ENCODE measurements at regions not wholly inside any gene's neighbourhood (a gene's known extent, or its start where the extent isn't known, plus 50 kb on each side); places are given as distances from the start of the nearest gene placed in this dataset.

DNA sequence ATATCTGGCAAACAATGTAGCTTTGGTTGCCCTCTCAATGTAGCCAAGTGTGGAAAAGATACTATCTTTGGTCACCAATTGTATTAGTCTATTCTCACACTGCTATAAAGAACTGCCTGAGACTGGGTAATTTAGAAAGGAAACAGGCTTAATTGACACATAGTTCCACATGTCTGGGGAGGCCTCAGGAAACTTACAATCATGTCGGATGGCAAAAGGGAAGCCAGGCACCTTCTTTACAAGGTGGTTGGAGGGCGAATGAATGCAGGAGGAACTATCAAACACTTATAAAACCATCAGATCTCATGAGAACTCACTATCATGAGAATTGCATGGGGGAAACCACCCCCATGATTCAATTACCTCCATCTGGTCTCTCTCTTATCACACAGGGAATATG is 133.1 kb upstream of the TBCA start:
- H3K27ac Mint-ChIP-seq (ENCODE audit: unreplicated experiment) = no peak overlapping the region
- no peak overlapping the region for H3K4me3 Mint-ChIP-seq
- no peaks in the 10 kb centered on the region for H3K9me3 Mint-ChIP-seq
- no peak for TF ChIP-seq CTCF (conservative IDR thresholded peaks at IDR 0.05)
- peaks cover 8% of the 10 kb centered on the region for H3K4me1 Mint-ChIP-seq
- no peak for DNase-seq (ENCODE audit: low read depth, low spot score)
- peaks cover 5% of the 10 kb centered on the region for H3K27me3 Mint-ChIP-seq (ENCODE audit: low read depth)
- H3K36me3 Mint-ChIP-seq (ENCODE audit: low read depth) = no peaks in the 10 kb centered on the region

GRCh38 chr5:77908787-77909186 is 132.6 kb upstream of the TBCA start:
- Mint-ChIP-seq H3K9me3 (no peaks in the 10 kb centered on the region), H3K4me1 (peaks cover 8% of the 10 kb centered on the region), H3K27ac (ENCODE audit: unreplicated experiment) (no peak overlapping the region), H3K36me3 (ENCODE audit: low read depth) (no peaks in the 10 kb centered on the region), H3K27me3 (ENCODE audit: low read depth) (peaks cover 5% of the 10 kb centered on the region), H3K4me3 (no peak overlapping the region)
- no peak for TF ChIP-seq CTCF (conservative IDR thresholded peaks at IDR 0.05)
- DNase-seq (ENCODE audit: low read depth, low spot score) = no peak

DNA sequence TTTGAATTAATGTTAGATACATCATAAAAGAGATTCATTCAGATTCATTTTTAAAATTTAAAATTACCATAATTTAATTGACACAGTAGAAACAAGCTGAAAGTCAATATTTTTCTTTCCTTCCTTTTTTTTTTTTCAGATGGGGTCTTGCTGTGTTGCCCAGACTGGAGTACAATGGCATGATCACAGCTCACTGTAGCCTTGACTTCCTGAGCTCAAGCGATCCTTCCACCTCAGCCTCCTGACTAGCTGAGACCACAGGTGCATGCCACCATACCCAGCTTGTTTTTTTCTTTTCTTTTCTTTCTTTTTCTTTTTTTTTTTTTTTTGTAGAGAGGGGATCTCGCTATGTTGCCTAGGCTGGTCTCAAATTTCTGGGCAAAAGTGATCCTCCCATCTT is 131.6 kb upstream of the TBCA start:
- H3K4me1 Mint-ChIP-seq = peaks cover 4% of the 10 kb centered on the region
- H3K27me3 Mint-ChIP-seq (ENCODE audit: low read depth) = peaks cover 5% of the 10 kb centered on the region
- no peak overlapping the region for H3K4me3 Mint-ChIP-seq
- no peak for TF ChIP-seq CTCF (conservative IDR thresholded peaks at IDR 0.05)
- no peak for DNase-seq (ENCODE audit: low read depth, low spot score)
- no peaks in the 10 kb centered on the region for H3K36me3 Mint-ChIP-seq (ENCODE audit: low read depth)
- H3K9me3 Mint-ChIP-seq = no peaks in the 10 kb centered on the region
- H3K27ac Mint-ChIP-seq (ENCODE audit: unreplicated experiment) = no peak overlapping the region

GRCh38 chr5:77906806-77907205 is 130.7 kb upstream of the TBCA start:
- no peaks in the 10 kb centered on the region for H3K9me3 Mint-ChIP-seq
- H3K4me1 Mint-ChIP-seq = no peaks in the 10 kb centered on the region
- H3K4me3 Mint-ChIP-seq = no peak overlapping the region

DNA sequence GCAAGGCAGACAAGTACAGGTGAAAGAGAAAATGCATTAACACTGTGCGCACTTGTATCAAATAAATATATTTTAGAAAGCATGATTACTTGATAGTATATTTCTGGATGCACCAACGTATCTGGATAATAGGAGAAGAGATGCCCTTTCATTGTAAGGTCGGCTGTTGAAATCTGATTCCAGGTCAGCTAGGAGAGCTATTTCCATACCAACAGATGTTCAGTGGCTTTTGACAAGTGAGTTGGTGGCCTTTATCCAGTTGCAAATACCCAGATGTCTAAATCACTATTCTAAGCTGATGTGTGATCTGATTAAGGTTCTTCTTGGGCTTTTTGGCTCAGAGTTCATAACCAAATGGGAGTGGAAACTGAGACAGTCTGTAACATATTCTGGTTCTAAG is 128.2 kb upstream of the TBCA start:
- peaks cover 7% of the 10 kb centered on the region for H3K4me1 Mint-ChIP-seq
- no peaks in the 10 kb centered on the region for H3K27me3 Mint-ChIP-seq (ENCODE audit: low read depth)
- TF ChIP-seq CTCF (conservative IDR thresholded peaks at IDR 0.05) = no peak
- no peak for DNase-seq (ENCODE audit: low read depth, low spot score)
- no peaks in the 10 kb centered on the region for H3K9me3 Mint-ChIP-seq
- no peak overlapping the region for H3K4me3 Mint-ChIP-seq
- H3K27ac Mint-ChIP-seq (ENCODE audit: unreplicated experiment) = no peak overlapping the region
- H3K36me3 Mint-ChIP-seq (ENCODE audit: low read depth) = no peaks in the 10 kb centered on the region

More at GRCh38 chr5:77906806-77907205, 130.7 kb upstream of the TBCA start:
- Mint-ChIP-seq H3K27me3 (ENCODE audit: low read depth) (peaks cover 4% of the 10 kb centered on the region), H3K27ac (ENCODE audit: unreplicated experiment) (no peak overlapping the region), H3K36me3 (ENCODE audit: low read depth) (no peaks in the 10 kb centered on the region)
- DNase-seq (ENCODE audit: low read depth, low spot score) = no peak
- TF ChIP-seq CTCF (conservative IDR thresholded peaks at IDR 0.05) = no peak

GRCh38 chr5:77900691-77901090 is 124.6 kb upstream of the TBCA start:
- no peaks in the 10 kb centered on the region for H3K9me3 Mint-ChIP-seq
- peaks cover 11% of the 10 kb centered on the region for H3K4me1 Mint-ChIP-seq
- TF ChIP-seq CTCF (conservative IDR thresholded peaks at IDR 0.05) = no peak

More at GRCh38 chr5:77900691-77901090, 124.6 kb upstream of the TBCA start:
- Mint-ChIP-seq H3K27ac (ENCODE audit: unreplicated experiment) (no peak overlapping the region), H3K4me3 (no peak overlapping the region), H3K27me3 (ENCODE audit: low read depth) (no peaks in the 10 kb centered on the region), H3K36me3 (ENCODE audit: low read depth) (no peaks in the 10 kb centered on the region)
- no peak for DNase-seq (ENCODE audit: low read depth, low spot score)

Measured in neural crest cell (in vitro differentiated cells).